SK-N-SH treated with all-trans-retinoic acid at 6 μM for 48 hours (cell line): ENCODE measurements at regions not wholly inside any gene's neighbourhood (a gene's known extent, or its start where the extent isn't known, plus 50 kb on each side); places are given as distances from the start of the nearest gene placed in this dataset.

Experiments
- ATAC-seq: fragments of 200-7000 bp; cut with Tn5 transposase; 3 replicates; pipeline ENCODE4 v1.9.1; 2020; ENCODE audit warnings: mild to moderate bottlenecking, moderate library complexity
- ARNTL ChIP-seq: fragments of 450-650 bp; formaldehyde crosslinking; IDR thresholded peaks from 2 replicates; pipeline ENCODE4 v1.5.0; 2020; ENCODE audit warnings: low read depth, mild to moderate bottlenecking, moderate library complexity, borderline replicate concordance
- BACH2 ChIP-seq: fragments of 250-450 bp; sonication (Bioruptor Pico); IDR thresholded peaks from 2 replicates; pipeline ENCODE4 v1.9.0; 2021; ENCODE audit warnings: mild to moderate bottlenecking, borderline replicate concordance
- CREB5 ChIP-seq: fragments of 250-450 bp; sonication (Bioruptor Pico); IDR thresholded peaks from 2 replicates; pipeline ENCODE4 v1.5.1; 2020; ENCODE audit warnings: low read depth, mild to moderate bottlenecking, moderate library complexity
- ESRRG ChIP-seq: fragments of 250-450 bp; sonication (Bioruptor Pico); IDR thresholded peaks from 2 replicates; pipeline ENCODE4 v1.6.1; 2021; ENCODE audit warnings: mild to moderate bottlenecking
- GLIS3 ChIP-seq: fragments of 250-450 bp; sonication (Bioruptor Pico); IDR thresholded peaks from 2 replicates; pipeline ENCODE4 v1.5.0; 2020; ENCODE audit warnings: mild to moderate bottlenecking, moderate library complexity
- ISL1 ChIP-seq: fragments of 250-450 bp; sonication (Bioruptor Pico); IDR thresholded peaks from 2 replicates; pipeline ENCODE4 v2.1.2; 2022; ENCODE audit warnings: mild to moderate bottlenecking, moderate library complexity
- OSR1 ChIP-seq: fragments of 250-450 bp; sonication (Bioruptor Pico); IDR thresholded peaks from 2 replicates; pipeline ENCODE4 v1.8.0; 2022; ENCODE audit warnings: moderate library complexity, mild to moderate bottlenecking, inconsistent platforms
- PPARA ChIP-seq: fragments of 250-450 bp; sonication (Bioruptor Pico); IDR thresholded peaks from 2 replicates; pipeline ENCODE4 v1.5.0; 2020; ENCODE audit warnings: mild to moderate bottlenecking, borderline replicate concordance
- RARB ChIP-seq: fragments of 250-450 bp; sonication (Bioruptor Pico); IDR thresholded peaks from 2 replicates; pipeline ENCODE4 v1.8.0; 2021; ENCODE audit warnings: mild to moderate bottlenecking, moderate library complexity
- SNAI2 ChIP-seq: fragments of 250-450 bp; sonication (Bioruptor Pico); IDR thresholded peaks from 2 replicates; pipeline ENCODE4 v1.5.0; 2020; ENCODE audit warnings: mild to moderate bottlenecking, moderate library complexity
- TCF4 ChIP-seq: fragments of 250-450 bp; sonication (Bioruptor Pico); IDR thresholded peaks from 2 replicates; pipeline ENCODE4 v1.8.0; 2021; ENCODE audit warnings: mild to moderate bottlenecking, moderate library complexity, borderline replicate concordance
- TOX ChIP-seq: fragments of 250-450 bp; sonication (Bioruptor Pico); IDR thresholded peaks from 2 replicates; pipeline ENCODE4 v1.8.0; 2021; ENCODE audit warnings: mild to moderate bottlenecking, moderate library complexity, borderline replicate concordance
- ZC3H10 ChIP-seq: fragments of 250-450 bp; sonication (Bioruptor Pico); IDR thresholded peaks from 2 replicates; pipeline ENCODE4 v1.5.1; 2021; ENCODE audit warnings: mild to moderate bottlenecking, moderate library complexity
- ZFP3 ChIP-seq: fragments of 250-450 bp; sonication (Bioruptor Pico); IDR thresholded peaks from 2 replicates; pipeline ENCODE4 v1.5.0; 2020; ENCODE audit warnings: mild to moderate bottlenecking, moderate library complexity
- ZFP30 ChIP-seq: fragments of 450-650 bp; formaldehyde crosslinking; IDR thresholded peaks from 2 replicates; pipeline ENCODE4 v1.5.0; 2022; ENCODE audit warnings: mild to moderate bottlenecking, moderate library complexity
- ZNF70 ChIP-seq: fragments of 450-650 bp; formaldehyde crosslinking; IDR thresholded peaks from 2 replicates; pipeline ENCODE4 v1.5.0; 2020; ENCODE audit warnings: mild to moderate bottlenecking, moderate library complexity
- ZNF8 ChIP-seq: fragments of 450-650 bp; formaldehyde crosslinking; IDR thresholded peaks from 2 replicates; pipeline ENCODE4 v1.5.0; 2020; ENCODE audit warnings: mild to moderate bottlenecking, moderate library complexity
- TF ChIP-seq, protein P1 (sequence below): fragments of 250-450 bp; sonication (Bioruptor Pico); IDR thresholded peaks from 2 replicates; pipeline ENCODE4 v1.8.0; 2021; ENCODE audit warnings: low read depth, mild to moderate bottlenecking, moderate library complexity, borderline replicate concordance
- TF ChIP-seq, protein P2 (sequence below): fragments of 250-450 bp; sonication (Bioruptor Pico); IDR thresholded peaks from 2 replicates; pipeline ENCODE4 v1.5.0; 2020; ENCODE audit warnings: mild to moderate bottlenecking, moderate library complexity
- TF ChIP-seq, protein P3 (sequence below): fragments of 250-450 bp; sonication (Bioruptor Pico); IDR thresholded peaks from 2 replicates; pipeline ENCODE4 v1.8.0; 2020; ENCODE audit warnings: mild to moderate bottlenecking, moderate library complexity, borderline replicate concordance
- TF ChIP-seq, protein P4 (sequence below): fragments of 250-450 bp; sonication (Bioruptor Pico); IDR thresholded peaks from 2 replicates; pipeline ENCODE4 v1.5.1; 2021; ENCODE audit warnings: mild to moderate bottlenecking, moderate library complexity

- no peak for ATAC-seq
- TF ChIP-seq ISL1 (CRISPR knock-in tag): no peak
- no peak for TF ChIP-seq ESRRG
Observed at GRCh38 chr5:93240228-93240834, 340.7 kb downstream of the NR2F1-AS1 start.

DNA sequence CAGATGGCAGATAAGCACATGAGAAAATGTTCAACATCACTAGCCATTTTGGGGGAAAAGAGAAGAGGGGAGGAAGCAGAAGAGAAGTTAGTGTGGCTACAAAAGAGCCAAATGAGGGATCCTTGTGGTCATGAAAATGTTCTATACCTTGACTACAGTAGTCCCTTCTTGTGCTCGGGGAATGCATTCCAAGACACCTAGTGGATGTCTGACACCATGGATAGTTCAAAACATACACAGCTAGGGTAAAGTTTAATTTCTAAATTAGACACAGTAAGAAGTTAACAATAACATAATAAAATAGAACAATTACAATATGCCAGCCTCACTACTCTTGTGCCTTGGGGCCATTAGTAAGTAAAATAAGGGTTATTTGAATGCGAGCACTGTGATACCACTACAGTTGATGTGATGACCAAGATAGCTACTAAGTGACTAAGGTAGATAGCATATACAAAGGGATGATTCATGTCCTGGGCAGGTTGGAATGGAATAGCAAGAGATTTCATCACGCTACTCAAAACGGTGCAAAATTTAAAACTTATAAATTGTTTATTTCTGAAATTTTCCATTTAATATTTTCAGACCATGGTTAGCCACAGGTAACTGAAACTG, 344.1 kb downstream of the NR2F1-AS1 start:
- ATAC-seq: no peak
- TF ChIP-seq RARB (CRISPR knock-in tag): no peak
- no peak for TF ChIP-seq ARNTL (CRISPR knock-in tag)
- no peak for TF ChIP-seq ZFP3 (CRISPR knock-in tag)
- TF ChIP-seq BACH2 (CRISPR knock-in tag): no peak
- TF ChIP-seq ZC3H10: no peak
- TF ChIP-seq PPARA (CRISPR knock-in tag): no peak
- no peak for TF ChIP-seq TCF4
- TF ChIP-seq, protein P1, sequence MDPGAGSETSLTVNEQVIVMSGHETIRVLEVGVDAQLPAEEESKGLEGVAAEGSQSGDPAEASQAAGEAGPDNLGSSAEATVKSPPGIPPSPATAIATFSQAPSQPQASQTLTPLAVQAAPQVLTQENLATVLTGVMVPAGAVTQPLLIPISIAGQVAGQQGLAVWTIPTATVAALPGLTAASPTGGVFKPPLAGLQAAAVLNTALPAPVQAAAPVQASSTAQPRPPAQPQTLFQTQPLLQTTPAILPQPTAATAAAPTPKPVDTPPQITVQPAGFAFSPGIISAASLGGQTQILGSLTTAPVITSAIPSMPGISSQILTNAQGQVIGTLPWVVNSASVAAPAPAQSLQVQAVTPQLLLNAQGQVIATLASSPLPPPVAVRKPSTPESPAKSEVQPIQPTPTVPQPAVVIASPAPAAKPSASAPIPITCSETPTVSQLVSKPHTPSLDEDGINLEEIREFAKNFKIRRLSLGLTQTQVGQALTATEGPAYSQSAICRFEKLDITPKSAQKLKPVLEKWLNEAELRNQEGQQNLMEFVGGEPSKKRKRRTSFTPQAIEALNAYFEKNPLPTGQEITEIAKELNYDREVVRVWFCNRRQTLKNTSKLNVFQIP: no peak
- TF ChIP-seq, protein P2, sequence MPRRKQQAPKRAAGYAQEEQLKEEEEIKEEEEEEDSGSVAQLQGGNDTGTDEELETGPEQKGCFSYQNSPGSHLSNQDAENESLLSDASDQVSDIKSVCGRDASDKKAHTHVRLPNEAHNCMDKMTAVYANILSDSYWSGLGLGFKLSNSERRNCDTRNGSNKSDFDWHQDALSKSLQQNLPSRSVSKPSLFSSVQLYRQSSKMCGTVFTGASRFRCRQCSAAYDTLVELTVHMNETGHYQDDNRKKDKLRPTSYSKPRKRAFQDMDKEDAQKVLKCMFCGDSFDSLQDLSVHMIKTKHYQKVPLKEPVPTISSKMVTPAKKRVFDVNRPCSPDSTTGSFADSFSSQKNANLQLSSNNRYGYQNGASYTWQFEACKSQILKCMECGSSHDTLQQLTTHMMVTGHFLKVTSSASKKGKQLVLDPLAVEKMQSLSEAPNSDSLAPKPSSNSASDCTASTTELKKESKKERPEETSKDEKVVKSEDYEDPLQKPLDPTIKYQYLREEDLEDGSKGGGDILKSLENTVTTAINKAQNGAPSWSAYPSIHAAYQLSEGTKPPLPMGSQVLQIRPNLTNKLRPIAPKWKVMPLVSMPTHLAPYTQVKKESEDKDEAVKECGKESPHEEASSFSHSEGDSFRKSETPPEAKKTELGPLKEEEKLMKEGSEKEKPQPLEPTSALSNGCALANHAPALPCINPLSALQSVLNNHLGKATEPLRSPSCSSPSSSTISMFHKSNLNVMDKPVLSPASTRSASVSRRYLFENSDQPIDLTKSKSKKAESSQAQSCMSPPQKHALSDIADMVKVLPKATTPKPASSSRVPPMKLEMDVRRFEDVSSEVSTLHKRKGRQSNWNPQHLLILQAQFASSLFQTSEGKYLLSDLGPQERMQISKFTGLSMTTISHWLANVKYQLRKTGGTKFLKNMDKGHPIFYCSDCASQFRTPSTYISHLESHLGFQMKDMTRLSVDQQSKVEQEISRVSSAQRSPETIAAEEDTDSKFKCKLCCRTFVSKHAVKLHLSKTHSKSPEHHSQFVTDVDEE: no peak
- TF ChIP-seq ZNF70 (CRISPR knock-in tag): no peak
- no peak for TF ChIP-seq ISL1 (CRISPR knock-in tag)
- no peak for TF ChIP-seq SNAI2 (CRISPR knock-in tag)
- TF ChIP-seq, protein P3, sequence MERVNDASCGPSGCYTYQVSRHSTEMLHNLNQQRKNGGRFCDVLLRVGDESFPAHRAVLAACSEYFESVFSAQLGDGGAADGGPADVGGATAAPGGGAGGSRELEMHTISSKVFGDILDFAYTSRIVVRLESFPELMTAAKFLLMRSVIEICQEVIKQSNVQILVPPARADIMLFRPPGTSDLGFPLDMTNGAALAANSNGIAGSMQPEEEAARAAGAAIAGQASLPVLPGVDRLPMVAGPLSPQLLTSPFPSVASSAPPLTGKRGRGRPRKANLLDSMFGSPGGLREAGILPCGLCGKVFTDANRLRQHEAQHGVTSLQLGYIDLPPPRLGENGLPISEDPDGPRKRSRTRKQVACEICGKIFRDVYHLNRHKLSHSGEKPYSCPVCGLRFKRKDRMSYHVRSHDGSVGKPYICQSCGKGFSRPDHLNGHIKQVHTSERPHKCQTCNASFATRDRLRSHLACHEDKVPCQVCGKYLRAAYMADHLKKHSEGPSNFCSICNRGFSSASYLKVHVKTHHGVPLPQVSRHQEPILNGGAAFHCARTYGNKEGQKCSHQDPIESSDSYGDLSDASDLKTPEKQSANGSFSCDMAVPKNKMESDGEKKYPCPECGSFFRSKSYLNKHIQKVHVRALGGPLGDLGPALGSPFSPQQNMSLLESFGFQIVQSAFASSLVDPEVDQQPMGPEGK (CRISPR knock-in tag): no peak
- TF ChIP-seq ESRRG: no peak

- TF ChIP-seq, protein P4, sequence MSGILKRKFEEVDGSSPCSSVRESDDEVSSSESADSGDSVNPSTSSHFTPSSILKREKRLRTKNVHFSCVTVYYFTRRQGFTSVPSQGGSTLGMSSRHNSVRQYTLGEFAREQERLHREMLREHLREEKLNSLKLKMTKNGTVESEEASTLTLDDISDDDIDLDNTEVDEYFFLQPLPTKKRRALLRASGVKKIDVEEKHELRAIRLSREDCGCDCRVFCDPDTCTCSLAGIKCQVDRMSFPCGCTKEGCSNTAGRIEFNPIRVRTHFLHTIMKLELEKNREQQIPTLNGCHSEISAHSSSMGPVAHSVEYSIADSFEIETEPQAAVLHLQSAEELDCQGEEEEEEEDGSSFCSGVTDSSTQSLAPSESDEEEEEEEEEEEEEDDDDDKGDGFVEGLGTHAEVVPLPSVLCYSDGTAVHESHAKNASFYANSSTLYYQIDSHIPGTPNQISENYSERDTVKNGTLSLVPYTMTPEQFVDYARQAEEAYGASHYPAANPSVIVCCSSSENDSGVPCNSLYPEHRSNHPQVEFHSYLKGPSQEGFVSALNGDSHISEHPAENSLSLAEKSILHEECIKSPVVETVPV (CRISPR knock-in tag): no peak
- TF ChIP-seq, protein P1: no peak
- TF ChIP-seq, protein P2: no peak
- no peak for TF ChIP-seq ZFP30 (CRISPR knock-in tag)
- TF ChIP-seq BACH2 (CRISPR knock-in tag): no peak
- no peak for TF ChIP-seq ZFP3 (CRISPR knock-in tag)
- no peak for TF ChIP-seq PPARA (CRISPR knock-in tag)
- no peak for TF ChIP-seq ZC3H10
- no peak for TF ChIP-seq ISL1 (CRISPR knock-in tag)
- no peak for TF ChIP-seq OSR1 (CRISPR knock-in tag)
- TF ChIP-seq ZNF70 (CRISPR knock-in tag): no peak
- TF ChIP-seq ZNF8 (CRISPR knock-in tag): no peak
- TF ChIP-seq TOX (CRISPR knock-in tag): no peak
- no peak for TF ChIP-seq CREB5 (CRISPR knock-in tag)
- no peak for TF ChIP-seq GLIS3 (CRISPR knock-in tag)
- no peak for TF ChIP-seq ARNTL (CRISPR knock-in tag)
- TF ChIP-seq ESRRG: no peak
Observed at GRCh38 chr5:93235761-93236160, 345.3 kb downstream of the NR2F1-AS1 start.

More at GRCh38 chr5:93235761-93236160, 345.3 kb downstream of the NR2F1-AS1 start:
- ATAC-seq: no peak
